KG1 (cell line): ENCODE measurements at regions not wholly inside any gene's neighbourhood (a gene's known extent, or its start where the extent isn't known, plus 50 kb on each side); places are given as distances from the start of the nearest gene placed in this dataset.
"Not testable (repeated sequence)": the region's sequence is repeated elsewhere in the genome, so short reads cannot be mapped to it uniquely, and the experiment has no call there.

Source experiments
- DNase-seq: peaks from one replicate; lab custom pipeline; 2025; lab: John Stamatoyannopoulos, UW

GRCh38 chr6:27190126-27190525, 57.4 kb upstream of the PRSS16 start:
- no peak for DNase-seq

- DNase-seq: not testable (repeated sequence)
These were observed 53.0 kb upstream of the PRSS16 start for GRCh38 chr6:27194453-27194852.

GRCh38 chr6:27195547-27195946, 52.0 kb upstream of the PRSS16 start:
- not testable (repeated sequence) for DNase-seq
